Stimulated activated naive CD8-positive, alpha-beta T cell treated with anti-CD3 and anti-CD28 coated beads, Interleukin-15, Interleukin-2, amounts not matched to agents 100 U/mL and 50 U/mL, for 24 hours (primary cell): ENCODE measurements at regions not wholly inside any gene's neighbourhood (a gene's known extent, or its start where the extent isn't known, plus 50 kb on each side); places are given as distances from the start of the nearest gene placed in this dataset.

ENCODE experiments used
- ATAC-seq: fragments of 150-1000 bp; cut with Tn5 transposase; one replicate; pipeline ENCODE4 v1.10.0; 2021
- DNase-seq: peaks from one replicate; pipeline ENCODE4 v3.0.0; 2021

DNA sequence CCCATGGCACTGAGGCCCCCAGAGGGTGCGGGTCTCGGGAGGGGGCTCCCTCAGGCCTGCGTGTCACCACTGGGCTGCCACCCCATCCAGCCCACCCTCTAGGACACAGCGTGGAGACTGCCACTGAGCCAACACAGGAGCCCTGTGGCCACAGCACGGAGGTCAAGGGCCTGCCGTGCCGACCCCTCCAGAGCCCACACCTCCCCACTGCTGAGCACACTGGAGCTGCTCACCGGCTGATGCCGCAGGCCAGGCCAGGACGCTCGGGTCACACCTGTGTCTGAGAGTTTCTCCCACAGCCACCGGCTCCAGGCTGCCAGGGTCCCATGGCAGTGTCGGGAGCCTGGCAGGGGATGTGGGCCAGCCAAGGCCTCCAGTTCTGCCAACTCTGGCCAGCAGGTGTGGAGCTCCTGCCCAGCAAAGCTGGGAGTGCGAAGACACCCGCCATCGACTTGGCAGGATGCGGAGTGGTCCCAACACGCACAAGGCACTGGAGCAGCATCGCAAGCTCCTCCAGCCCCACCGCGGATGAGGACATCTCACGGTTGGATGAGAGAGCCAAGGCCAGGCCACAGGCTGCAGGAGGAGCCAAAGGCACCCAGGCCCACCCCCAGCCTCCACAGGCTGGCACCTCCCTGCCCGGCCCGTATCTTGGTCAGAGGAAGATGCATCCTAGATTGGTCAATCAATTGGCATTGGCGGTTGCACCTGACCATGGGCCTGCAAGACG, 187.1 kb downstream of the BRD1 start:
- DNase-seq: no peak
- no peak for ATAC-seq

DNA sequence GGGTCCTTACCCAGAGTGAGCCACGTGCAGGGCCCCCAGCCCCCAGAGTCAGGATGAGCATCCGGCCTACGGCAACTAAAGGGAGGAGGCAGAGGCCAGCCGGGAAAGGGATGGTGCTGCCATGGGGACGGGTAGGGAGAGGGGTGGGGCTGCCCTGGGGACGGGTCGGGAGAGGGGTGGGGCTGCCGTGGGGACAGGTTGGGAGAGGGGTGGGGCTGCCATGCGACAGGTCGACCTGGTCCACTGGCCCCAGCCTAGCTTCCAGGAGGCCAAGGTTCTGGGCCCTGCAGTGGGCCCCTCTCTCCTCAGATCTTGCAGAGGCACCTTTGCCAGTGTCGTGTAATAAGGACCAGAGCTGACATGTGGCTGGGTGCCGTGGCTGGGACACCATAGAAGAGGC, 187.7 kb downstream of the BRD1 start:
- ATAC-seq: no peak

GRCh38 chr22:49638788-49639187, 188.9 kb downstream of the BRD1 start:
- no peak for DNase-seq

More for the DNA sequence above, 187.7 kb downstream of the BRD1 start:
- no peak for DNase-seq

GRCh38 chr22:49638001-49638400, 189.7 kb downstream of the BRD1 start:
- DNase-seq (no peak), ATAC-seq (no peak)

More at GRCh38 chr22:49638788-49639187, 188.9 kb downstream of the BRD1 start:
- ATAC-seq: no peak

DNA sequence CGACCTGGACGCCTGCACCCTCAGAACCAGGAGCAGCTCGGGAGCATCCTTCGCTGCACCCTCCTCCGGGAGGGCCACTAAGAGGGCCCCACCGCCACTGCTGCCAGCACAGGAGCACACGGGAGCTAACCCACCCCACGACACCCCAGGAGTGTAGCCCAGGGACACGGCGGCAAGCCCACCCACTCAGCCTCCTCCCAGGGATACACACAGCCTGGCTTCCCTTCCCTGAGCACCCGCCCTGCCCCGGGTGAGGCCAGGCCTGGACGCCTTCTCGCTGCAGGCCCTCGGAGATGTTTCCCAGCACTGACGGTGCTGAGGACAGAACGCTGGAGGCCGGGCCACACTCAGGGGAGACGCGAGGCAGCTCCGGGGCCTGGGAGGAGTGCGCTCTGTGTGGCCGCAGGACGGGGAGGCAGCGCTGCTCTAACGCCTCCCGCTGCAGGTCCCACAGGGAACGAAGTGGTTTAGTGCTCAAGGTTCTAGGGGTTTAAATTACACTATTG, 190.4 kb downstream of the BRD1 start:
- no peak for DNase-seq
- no peak for ATAC-seq

GRCh38 chr22:49636649-49637048, 191.0 kb downstream of the BRD1 start:
- DNase-seq (no peak), ATAC-seq (no peak)

DNA sequence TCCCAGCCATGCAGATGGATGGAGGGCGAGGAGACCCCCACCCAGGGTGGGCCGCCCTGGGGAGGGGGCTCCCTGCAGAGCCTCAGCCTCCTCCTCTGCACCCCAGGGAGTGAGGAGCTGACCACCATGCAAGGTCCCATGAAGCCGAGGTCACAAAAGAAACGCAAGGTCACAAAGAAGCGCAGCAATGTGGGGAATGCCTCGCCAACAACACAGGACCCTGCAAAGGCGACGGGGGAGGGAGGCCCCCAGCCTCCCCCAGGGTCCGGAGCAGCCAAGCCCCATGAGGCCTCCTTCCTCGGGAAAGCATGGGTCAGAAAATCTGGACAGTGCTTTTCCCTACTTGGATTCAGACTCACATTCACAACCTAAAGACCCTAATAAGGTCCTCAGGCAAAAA, 191.5 kb downstream of the BRD1 start:
- DNase-seq (no peak), ATAC-seq (no peak)

- no peak for DNase-seq
- ATAC-seq: no peak
These were observed 193.5 kb downstream of the BRD1 start for GRCh38 chr22:49634006-49634772.

DNA sequence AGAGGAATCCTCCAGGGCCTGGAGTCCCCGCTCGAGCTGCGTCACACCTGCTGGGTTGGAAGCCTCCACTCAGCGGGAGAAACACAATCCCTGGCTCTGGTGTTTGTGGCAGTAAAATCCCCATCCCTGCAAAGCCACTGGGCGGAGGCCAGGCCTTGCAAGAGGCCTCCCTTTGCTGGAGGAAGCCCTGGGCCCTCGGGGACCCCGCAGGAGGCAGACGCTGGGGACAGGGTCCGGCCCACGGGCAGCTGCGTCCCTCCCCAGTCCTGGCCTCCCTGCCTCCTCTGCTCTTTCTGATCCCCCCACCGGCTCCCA, 194.7 kb downstream of the BRD1 start:
- ATAC-seq (no peak), DNase-seq (no peak)

DNA sequence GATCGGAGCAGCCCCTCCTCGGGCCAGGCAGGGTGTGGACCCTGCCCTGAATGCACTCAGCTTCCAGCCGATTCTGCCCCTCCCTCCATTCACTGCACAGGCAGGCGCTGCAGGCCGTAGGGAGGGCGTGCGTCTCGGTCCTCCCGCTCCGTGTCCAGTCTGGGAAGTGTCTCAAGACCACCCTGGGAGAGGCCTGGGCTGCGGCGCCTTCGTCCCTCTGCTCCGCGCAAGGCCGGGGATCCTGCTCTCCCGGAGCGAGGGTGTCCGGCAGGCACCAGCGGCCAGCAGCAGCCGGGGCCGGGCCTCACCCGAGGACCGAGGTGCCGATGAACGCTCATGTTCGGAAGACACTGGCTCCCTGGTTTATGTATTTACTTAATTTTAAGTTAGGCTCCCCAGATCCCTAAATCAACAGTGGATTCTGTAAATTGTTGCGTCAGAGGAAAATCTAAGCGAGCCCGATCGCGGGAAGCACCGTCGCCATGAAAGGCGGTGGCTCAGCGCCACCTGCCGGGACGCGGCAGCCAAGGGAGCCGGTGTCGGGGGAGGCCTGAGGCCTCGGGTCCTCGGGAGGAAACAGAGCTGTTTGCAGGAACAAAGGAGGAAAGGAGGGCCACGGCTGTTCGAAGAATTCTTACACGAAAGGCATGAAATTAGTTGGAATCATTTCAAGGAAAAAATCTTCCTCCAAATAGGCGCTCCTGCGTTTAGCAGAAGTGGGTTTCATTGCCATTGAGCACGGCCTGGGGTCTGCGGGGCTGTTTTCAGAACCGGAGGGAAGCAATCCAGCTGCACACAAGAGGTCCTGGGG, 195.3 kb downstream of the BRD1 start:
- ATAC-seq: no peak
- peak; percentile 17 for DNase-seq

GRCh38 chr22:49630448-49630946, 197.2 kb downstream of the BRD1 start:
- DNase-seq (no peak), ATAC-seq (no peak)

DNA sequence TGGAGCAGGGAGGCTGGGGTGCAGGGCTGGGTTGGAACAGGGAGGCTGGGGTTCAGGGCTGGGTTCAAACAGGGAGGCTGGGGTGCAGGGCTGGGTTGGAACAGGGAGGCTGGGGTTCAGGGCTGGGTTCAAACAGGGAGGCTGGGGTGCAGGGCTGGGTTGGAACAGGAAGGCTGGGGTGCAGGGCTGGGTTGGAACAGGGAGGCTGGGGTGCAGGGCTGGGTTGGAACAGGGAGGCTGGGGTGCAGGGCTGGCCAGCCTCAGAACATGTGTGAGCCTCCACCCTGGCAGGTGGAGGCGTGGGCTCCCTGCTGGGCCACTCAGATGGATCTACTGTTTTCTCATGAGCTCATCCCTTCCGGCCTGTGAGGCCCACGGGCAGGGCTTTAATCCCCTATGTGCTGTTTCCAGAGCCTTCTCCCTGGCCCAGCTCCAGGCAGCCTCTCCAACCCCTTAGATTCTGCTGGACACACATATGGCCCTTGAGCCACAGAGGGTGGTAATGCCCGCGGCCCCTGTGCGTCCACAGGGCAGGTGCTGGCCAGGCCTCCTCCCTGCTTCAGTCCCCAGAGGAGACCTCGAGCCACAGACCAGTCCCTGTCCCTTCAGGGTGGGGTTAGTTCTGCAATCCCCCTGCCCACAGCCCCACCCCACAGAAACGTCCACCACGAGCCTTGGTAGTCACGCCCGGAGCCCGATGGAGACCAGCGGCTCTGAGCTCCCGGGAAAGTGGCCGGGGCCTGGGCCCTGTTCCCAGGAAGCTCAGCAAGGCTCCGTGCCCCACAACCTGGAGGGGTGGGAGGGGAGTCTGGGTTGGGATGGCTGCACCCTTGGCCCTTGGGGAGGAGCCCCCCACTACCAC, 197.9 kb downstream of the BRD1 start:
- DNase-seq: no peak
- no peak for ATAC-seq

DNA sequence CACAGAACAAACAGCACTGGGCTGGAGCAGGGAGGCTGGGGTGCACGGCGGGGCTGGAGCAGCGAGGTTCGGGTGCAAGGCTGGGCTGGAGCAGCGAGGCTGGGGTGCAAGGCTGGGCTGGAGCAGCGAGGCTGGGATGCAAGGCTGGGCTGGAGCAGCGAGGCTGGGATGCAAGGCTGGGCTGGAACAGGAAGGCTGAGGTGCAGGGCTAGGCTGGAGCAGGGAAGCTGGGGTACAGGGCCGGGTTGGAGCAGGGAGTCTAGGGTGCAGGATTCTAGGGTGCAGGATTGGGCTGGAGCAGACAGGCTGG, 198.5 kb downstream of the BRD1 start:
- ATAC-seq (no peak), DNase-seq (no peak)

- no peak for DNase-seq
- ATAC-seq: no peak
These were observed 199.0 kb downstream of the BRD1 start for GRCh38 chr22:49628391-49629260.

- DNase-seq: no peak
- ATAC-seq: no peak
These were observed 200.2 kb downstream of the BRD1 start for GRCh38 chr22:49627217-49628181.

DNA sequence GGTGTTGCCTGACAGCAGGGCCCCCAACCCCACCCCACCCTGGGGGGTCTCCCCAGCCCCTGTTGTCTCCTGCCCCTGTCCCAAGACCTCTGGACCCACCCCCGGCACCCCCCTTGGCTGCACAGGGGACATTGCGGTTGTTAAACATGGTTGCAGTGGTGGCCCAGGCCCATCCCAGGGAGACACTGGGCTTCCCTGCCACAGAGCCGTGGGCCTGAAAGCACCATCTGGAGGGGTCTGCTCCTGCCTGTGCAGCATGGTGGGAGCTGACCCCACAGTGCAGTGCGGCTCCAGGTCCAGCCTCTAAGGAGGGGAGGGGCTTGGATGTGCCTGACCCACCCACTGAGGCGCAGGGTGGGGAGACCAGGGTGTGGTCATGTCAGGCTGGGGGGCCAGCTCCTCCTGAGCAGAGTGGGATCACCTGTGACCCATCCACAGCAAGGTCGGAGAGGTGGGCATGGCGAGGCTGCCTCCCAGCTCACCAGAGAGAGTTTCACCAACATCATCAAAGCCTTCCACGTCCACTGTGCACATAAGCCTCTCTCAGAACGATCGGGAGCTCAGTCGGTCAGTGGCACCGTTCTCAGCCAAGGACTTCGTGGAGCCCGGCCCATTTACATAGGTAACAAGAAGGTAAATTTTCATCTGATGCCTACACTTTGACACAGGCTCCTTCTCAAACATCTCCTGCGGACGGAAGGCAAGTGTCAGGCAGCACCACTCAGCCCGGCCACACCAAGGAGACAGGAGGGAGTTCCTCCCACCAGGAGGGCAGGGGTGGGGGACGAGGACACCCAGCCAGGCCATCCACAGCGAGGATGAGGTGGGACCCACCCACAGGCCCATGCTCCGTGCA, 201.1 kb downstream of the BRD1 start:
- no peak for ATAC-seq

GRCh38 chr22:49624421-49625177, 203.1 kb downstream of the BRD1 start:
- ATAC-seq (no peak), DNase-seq (no peak)

More for the DNA sequence above, 201.1 kb downstream of the BRD1 start:
- no peak for DNase-seq

DNA sequence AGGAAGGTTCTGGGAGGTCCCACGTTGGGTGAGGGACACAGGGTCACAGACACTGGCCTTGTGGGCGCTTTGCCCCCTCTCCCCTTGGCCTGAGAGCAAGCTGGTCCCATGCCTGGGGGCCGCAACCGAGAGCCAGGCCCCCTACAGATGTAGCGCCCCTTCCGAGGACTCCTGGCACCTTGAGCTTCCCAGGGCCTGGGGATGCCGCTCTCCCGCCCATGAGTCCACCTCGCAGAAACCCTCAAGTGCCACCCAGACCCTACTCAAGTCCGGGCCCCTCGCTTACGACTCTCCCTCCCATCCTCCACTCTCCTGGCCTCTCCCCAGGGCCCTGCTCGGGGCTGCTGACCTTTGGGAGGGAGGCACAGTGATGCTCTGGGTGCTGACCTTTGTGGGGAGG, 204.0 kb downstream of the BRD1 start:
- ATAC-seq: no peak
- DNase-seq: peak; percentile 11
